ENCODE measurements at regions not wholly inside any gene's neighbourhood (a gene's known extent, or its start where the extent isn't known, plus 50 kb on each side); places are given as distances from the start of the nearest gene placed in this dataset.

DNA sequence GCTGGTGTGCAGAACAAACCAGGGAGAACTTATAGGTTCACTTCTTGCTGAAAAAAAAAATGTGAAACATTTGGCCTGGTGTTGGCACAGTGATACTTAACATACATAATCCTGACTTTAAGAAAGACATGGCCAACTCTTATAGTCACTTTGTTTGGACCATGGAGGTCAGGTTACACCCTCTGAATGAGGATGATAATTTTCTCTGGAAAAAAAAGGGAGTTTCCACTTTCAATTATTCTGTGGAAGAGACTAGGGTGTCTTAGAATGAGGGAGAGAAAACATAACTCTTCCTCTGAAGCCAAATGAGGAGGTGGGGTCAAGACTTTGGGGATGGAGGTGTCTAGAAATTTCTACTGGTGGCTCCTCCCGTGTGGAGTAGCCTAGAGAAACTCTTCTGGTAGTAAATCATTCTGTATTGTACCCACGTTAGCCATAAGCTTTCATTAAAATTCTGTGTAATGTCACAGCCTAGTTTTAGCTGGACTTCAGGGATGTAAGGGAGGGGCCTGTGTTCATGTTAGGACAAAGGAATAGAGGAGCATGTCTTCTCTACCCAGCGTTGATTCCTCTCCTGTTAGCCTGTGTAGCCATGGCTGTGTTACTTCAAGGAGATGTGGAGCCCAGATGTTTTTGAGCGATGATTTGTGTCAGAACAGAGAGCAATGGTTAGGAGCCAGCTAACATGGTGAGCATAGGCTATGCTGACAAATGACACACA, 328.3 kb downstream of the GPAT3 start:
- Histone ChIP-seq H3K27me3 (ENCODE audit: insufficient read depth) (no peaks in the 10 kb centered on the region), H3K9me2 (ENCODE audit: insufficient read depth) (peaks cover 2% of the 10 kb centered on the region; the same call in 1 of the 2 replicates), H3K4me2 (no peak overlapping the region), H3K36me3 (ENCODE audit: insufficient read depth) (no peaks in the 10 kb centered on the region), H4K20me1 (replicated peaks; ENCODE audit: insufficient read depth) (no peaks in the 10 kb centered on the region), H2AFZ (peak overlapping the region; percentile 77), H3K4me3 (no peak overlapping the region), H3K79me2 (replicated peaks; ENCODE audit: insufficient read depth) (no peaks in the 10 kb centered on the region), H3K4me1 (ENCODE audit: insufficient read depth) (0 out of 2 replicates have a peak, but pooled peaks cover 11% of the 10 kb centered on the region), H3K27ac (ENCODE audit: low read depth) (no peak overlapping the region), H3F3A (replicated peaks; ENCODE audit: low read depth) (no peaks in the 10 kb centered on the region)
- H3K4me1 Mint-ChIP-seq = peaks cover 15% of the 10 kb centered on the region; the same call in 2 of the 3 replicates
- no peak overlapping the region for H3K4me3 Mint-ChIP-seq
- H3K9me3 Mint-ChIP-seq = no peaks in the 10 kb centered on the region
- no peaks in the 10 kb centered on the region for H3K27me3 Mint-ChIP-seq (ENCODE audit: insufficient read depth, low read depth, poor library complexity)
- TF ChIP-seq EZH2 (IDR thresholded peaks at IDR 0.05; ENCODE audit: low read depth, unreplicated experiment) = no peak
- TF ChIP-seq, protein P1, sequence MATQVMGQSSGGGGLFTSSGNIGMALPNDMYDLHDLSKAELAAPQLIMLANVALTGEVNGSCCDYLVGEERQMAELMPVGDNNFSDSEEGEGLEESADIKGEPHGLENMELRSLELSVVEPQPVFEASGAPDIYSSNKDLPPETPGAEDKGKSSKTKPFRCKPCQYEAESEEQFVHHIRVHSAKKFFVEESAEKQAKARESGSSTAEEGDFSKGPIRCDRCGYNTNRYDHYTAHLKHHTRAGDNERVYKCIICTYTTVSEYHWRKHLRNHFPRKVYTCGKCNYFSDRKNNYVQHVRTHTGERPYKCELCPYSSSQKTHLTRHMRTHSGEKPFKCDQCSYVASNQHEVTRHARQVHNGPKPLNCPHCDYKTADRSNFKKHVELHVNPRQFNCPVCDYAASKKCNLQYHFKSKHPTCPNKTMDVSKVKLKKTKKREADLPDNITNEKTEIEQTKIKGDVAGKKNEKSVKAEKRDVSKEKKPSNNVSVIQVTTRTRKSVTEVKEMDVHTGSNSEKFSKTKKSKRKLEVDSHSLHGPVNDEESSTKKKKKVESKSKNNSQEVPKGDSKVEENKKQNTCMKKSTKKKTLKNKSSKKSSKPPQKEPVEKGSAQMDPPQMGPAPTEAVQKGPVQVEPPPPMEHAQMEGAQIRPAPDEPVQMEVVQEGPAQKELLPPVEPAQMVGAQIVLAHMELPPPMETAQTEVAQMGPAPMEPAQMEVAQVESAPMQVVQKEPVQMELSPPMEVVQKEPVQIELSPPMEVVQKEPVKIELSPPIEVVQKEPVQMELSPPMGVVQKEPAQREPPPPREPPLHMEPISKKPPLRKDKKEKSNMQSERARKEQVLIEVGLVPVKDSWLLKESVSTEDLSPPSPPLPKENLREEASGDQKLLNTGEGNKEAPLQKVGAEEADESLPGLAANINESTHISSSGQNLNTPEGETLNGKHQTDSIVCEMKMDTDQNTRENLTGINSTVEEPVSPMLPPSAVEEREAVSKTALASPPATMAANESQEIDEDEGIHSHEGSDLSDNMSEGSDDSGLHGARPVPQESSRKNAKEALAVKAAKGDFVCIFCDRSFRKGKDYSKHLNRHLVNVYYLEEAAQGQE (IDR thresholded peaks at IDR 0.05; ENCODE audit: unreplicated experiment) = no peak
- TF ChIP-seq, protein P2, sequence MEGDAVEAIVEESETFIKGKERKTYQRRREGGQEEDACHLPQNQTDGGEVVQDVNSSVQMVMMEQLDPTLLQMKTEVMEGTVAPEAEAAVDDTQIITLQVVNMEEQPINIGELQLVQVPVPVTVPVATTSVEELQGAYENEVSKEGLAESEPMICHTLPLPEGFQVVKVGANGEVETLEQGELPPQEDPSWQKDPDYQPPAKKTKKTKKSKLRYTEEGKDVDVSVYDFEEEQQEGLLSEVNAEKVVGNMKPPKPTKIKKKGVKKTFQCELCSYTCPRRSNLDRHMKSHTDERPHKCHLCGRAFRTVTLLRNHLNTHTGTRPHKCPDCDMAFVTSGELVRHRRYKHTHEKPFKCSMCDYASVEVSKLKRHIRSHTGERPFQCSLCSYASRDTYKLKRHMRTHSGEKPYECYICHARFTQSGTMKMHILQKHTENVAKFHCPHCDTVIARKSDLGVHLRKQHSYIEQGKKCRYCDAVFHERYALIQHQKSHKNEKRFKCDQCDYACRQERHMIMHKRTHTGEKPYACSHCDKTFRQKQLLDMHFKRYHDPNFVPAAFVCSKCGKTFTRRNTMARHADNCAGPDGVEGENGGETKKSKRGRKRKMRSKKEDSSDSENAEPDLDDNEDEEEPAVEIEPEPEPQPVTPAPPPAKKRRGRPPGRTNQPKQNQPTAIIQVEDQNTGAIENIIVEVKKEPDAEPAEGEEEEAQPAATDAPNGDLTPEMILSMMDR (conservative IDR thresholded peaks at IDR 0.05; ENCODE audit: low read depth in 2 of 2) = no peak
- TF ChIP-seq EZH2phosphoT487 (IDR thresholded peaks at IDR 0.05; ENCODE audit: unreplicated experiment) = no peak
- TF ChIP-seq, protein P3, sequence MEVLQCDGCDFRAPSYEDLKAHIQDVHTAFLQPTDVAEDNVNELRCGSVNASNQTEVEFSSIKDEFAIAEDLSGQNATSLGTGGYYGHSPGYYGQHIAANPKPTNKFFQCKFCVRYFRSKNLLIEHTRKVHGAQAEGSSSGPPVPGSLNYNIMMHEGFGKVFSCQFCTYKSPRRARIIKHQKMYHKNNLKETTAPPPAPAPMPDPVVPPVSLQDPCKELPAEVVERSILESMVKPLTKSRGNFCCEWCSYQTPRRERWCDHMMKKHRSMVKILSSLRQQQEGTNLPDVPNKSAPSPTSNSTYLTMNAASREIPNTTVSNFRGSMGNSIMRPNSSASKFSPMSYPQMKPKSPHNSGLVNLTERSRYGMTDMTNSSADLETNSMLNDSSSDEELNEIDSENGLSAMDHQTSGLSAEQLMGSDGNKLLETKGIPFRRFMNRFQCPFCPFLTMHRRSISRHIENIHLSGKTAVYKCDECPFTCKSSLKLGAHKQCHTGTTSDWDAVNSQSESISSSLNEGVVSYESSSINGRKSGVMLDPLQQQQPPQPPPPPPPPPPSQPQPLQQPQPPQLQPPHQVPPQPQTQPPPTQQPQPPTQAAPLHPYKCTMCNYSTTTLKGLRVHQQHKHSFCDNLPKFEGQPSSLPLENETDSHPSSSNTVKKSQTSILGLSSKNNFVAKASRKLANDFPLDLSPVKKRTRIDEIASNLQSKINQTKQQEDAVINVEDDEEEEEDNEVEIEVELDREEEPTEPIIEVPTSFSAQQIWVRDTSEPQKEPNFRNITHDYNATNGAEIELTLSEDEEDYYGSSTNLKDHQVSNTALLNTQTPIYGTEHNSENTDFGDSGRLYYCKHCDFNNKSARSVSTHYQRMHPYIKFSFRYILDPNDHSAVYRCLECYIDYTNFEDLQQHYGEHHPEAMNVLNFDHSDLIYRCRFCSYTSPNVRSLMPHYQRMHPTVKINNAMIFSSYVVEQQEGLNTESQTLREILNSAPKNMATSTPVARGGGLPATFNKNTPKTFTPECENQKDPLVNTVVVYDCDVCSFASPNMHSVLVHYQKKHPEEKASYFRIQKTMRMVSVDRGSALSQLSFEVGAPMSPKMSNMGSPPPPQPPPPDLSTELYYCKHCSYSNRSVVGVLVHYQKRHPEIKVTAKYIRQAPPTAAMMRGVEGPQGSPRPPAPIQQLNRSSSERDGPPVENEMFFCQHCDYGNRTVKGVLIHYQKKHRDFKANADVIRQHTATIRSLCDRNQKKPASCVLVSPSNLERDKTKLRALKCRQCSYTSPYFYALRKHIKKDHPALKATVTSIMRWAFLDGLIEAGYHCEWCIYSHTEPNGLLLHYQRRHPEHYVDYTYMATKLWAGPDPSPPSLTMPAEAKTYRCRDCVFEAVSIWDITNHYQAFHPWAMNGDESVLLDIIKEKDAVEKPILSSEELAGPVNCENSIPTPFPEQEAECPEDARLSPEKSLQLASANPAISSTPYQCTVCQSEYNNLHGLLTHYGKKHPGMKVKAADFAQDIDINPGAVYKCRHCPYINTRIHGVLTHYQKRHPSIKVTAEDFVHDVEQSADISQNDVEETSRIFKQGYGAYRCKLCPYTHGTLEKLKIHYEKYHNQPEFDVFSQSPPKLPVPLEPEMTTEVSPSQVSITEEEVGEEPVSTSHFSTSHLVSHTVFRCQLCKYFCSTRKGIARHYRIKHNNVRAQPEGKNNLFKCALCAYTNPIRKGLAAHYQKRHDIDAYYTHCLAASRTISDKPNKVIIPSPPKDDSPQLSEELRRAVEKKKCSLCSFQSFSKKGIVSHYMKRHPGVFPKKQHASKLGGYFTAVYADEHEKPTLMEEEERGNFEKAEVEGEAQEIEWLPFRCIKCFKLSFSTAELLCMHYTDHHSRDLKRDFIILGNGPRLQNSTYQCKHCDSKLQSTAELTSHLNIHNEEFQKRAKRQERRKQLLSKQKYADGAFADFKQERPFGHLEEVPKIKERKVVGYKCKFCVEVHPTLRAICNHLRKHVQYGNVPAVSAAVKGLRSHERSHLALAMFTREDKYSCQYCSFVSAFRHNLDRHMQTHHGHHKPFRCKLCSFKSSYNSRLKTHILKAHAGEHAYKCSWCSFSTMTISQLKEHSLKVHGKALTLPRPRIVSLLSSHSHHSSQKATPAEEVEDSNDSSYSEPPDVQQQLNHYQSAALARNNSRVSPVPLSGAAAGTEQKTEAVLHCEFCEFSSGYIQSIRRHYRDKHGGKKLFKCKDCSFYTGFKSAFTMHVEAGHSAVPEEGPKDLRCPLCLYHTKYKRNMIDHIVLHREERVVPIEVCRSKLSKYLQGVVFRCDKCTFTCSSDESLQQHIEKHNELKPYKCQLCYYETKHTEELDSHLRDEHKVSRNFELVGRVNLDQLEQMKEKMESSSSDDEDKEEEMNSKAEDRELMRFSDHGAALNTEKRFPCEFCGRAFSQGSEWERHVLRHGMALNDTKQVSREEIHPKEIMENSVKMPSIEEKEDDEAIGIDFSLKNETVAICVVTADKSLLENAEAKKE (CRISPR knock-in tag; IDR thresholded peaks at IDR 0.05) = no peak
- TF ChIP-seq, protein P4, sequence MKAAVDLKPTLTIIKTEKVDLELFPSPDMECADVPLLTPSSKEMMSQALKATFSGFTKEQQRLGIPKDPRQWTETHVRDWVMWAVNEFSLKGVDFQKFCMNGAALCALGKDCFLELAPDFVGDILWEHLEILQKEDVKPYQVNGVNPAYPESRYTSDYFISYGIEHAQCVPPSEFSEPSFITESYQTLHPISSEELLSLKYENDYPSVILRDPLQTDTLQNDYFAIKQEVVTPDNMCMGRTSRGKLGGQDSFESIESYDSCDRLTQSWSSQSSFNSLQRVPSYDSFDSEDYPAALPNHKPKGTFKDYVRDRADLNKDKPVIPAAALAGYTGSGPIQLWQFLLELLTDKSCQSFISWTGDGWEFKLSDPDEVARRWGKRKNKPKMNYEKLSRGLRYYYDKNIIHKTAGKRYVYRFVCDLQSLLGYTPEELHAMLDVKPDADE (IDR thresholded peaks at IDR 0.05) = no peak
- no peak for TF ChIP-seq NANOG (IDR thresholded peaks at IDR 0.05; ENCODE audit: borderline replicate concordance)
- TF ChIP-seq ZNF331 (CRISPR knock-in tag; IDR thresholded peaks at IDR 0.05; ENCODE audit: low read depth) = no peak
- no peak for TF ChIP-seq STAT1 (IDR thresholded peaks at IDR 0.05; ENCODE audit: unreplicated experiment)
- no peak for TF ChIP-seq ZNF114 (CRISPR knock-in tag; IDR thresholded peaks at IDR 0.05)
- TF ChIP-seq JUNB (IDR thresholded peaks at IDR 0.05; ENCODE audit: unreplicated experiment) = no peak
- TF ChIP-seq CREB1 (CRISPR knock-in tag; IDR thresholded peaks at IDR 0.05; ENCODE audit: low read depth) = no peak
- TF ChIP-seq POLR2AphosphoS5 (IDR thresholded peaks at IDR 0.05; ENCODE audit: low read depth) = no peak
- DNase-seq (ENCODE audit: low spot score) (no peak), ATAC-seq (no peak)
- no peak overlapping the region for H3K27ac Mint-ChIP-seq
- no peaks in the 10 kb centered on the region for H3K36me3 Mint-ChIP-seq (ENCODE audit: low read depth)

All from GM23338 (cell line).